AG09309 (cell line): ENCODE measurements at regions not wholly inside any gene's neighbourhood (a gene's known extent, or its start where the extent isn't known, plus 50 kb on each side); places are given as distances from the start of the nearest gene placed in this dataset.

Source experiments
- DNase-seq: peaks from one replicate; pipeline ENCODE4 v3.0.0-alpha.2; 2010; ENCODE audit warnings: low read depth
- H3K4me3 ChIP-seq: 2 replicates; pipeline ENCODE4 v1.5.1; 2011; ENCODE audit warnings: mild to moderate bottlenecking, low read depth, low read length, moderate library complexity; ENCODE audit not compliant: control insufficient read depth
- CTCF ChIP-seq: IDR thresholded peaks from 2 replicates; pipeline ENCODE4 v1.5.1; 2011; ENCODE audit warnings: mild to moderate bottlenecking, low read depth, low read length, inconsistent platforms; ENCODE audit not compliant: insufficient read depth, control insufficient read depth; ENCODE audit errors: missing control alignments

DNA sequence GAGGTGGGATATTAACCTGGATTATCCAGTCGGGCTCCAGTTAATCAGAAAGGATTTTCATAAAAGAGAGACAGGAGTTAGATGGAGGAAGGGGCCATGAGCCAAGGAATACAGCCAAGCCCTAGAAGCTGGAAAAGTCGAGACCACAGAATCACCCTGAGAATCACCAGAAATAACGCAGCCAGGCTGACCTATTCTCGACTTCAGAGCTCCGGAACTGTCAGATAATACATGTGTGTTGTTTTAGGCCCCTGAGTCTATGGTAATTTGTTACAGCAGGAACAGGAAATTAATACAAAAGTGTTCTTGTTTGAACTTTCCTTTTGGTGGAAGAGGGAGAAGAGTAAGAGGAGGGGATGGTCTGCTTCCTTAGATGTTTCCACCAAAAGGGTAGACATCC lies 208.1 kb downstream of the JCAD start:
- TF ChIP-seq CTCF: no peak
- no peak for DNase-seq

DNA sequence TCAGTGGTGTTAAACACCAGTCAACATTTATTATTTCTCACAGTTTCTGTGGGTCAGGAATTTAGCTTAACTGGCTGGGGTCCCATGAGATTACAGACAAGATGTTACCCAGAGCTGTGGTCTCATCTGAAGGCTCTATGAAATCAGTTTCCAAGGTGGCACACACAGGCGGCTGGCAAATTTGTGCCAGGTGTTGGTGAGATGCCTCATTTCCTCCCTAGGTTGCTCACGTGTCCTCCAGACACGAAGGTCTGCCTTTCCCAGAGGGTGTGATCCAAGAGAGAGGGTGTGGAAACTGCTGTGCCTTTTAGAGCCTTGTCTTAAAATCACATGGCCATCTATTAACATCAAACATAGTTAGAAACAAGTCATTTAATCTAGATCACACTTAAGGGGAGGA lies 209.0 kb downstream of the JCAD start:
- no peak for TF ChIP-seq CTCF
- DNase-seq: no peak
- H3K4me3 ChIP-seq: no peak overlapping the region

More for the DNA sequence above, 208.1 kb downstream of the JCAD start:
- H3K4me3 ChIP-seq: no peak overlapping the region

DNA sequence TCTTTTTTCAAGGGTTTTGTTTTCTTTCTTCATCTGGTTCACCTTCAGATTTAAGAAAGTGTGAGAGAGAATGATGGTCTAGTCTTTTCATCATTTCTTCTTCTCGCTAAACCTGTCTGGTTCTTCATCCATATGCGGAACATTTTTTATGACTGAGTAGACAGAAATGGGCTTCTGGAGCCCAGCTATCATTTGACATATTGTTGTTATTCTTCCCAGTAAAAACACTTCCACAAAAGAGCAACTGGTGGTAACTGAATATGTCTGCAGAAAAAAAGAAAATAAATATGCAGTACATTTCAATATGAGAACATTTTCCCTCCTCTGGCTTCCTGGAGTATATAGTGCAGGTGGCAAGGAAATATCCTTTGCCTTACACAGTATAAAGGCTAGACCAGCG lies 209.5 kb downstream of the JCAD start:
- no peak overlapping the region for H3K4me3 ChIP-seq
- TF ChIP-seq CTCF: no peak
- no peak for DNase-seq

DNA sequence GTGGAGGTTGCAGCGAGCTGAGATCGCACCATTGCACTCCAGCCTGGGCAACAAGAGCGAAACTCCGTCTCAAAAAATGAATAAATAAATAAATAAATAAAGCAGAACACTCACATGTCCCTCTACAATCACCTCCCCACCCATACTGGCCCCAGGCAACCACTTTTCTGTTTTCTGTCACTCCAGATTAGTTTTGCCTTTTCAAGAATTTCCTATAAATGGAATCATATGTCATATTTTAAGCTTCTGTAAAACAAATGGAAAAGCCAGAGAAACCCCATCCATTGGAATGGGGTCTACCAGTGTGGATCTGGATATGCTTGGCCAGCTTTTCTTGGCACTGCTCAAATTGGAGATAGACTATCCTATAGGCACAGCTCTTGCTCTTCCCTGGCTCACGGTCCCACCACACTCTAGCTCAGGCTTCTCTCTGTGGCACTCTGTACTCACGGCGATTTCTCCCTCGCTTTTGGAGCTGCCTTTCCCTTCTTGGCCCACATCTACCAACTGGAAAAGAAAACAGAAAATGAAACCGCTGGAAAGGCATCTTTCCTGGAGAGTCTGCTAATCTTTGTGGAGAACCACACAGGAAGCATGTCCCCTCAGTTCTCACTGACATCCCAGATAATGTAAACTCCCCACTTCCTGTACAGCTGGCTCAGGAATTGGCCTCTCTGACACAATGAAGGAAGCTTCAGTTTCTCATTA lies 210.1 kb downstream of the JCAD start:
- peak; percentile 41 for DNase-seq
- H3K4me3 ChIP-seq: peak overlapping the region; percentile 11
- TF ChIP-seq CTCF: no peak

GRCh38 chr10:29846881-29847280 lies 212.1 kb upstream of the SVIL start:
- no peak overlapping the region for H3K4me3 ChIP-seq
- no peak for DNase-seq
- no peak for TF ChIP-seq CTCF

- TF ChIP-seq CTCF: no peak
Measured at GRCh38 chr10:29845166-29845565, 210.4 kb upstream of the SVIL start.

More at GRCh38 chr10:29845166-29845565, 210.4 kb upstream of the SVIL start:
- DNase-seq: no peak
- H3K4me3 ChIP-seq: no peak overlapping the region
